Left cardiac atrium (tissue), 4 donors: ENCODE measurements at regions not wholly inside any gene's neighbourhood (a gene's known extent, or its start where the extent isn't known, plus 50 kb on each side); places are given as distances from the start of the nearest gene placed in this dataset.
"Not testable (repeated sequence)": the region's sequence is repeated elsewhere in the genome, so short reads cannot be mapped to it uniquely, and the experiment has no call there.

Experiments
- ATAC-seq, 2 donors: fragments of 200-7000 bp; cut with Tn5 transposase; one replicate each; pipeline ENCODE4 v1.9.1; 2020; ENCODE audit warnings: mild to moderate bottlenecking in 2 of 2, moderate library complexity in 2 of 2
- DNase-seq: peaks from one replicate; pipeline ENCODE4 v3.0.0-alpha.2; 2020
- intact Hi-C, 2 donors: fragments of 100-400 bp; cut with DNase I; formaldehyde crosslinking; loops; one replicate each; pipeline versions ENCODE4 v1.14.1 to v1.15.1; 2022 to 2023
- donor health status: DM: no; HTN: yes; CAD: no.
- donor health status: DM: no; HTN: yes; CAD: no; lungs with severe emphysema.
- donor health status: DM: yes; HTN: yes; CAD: no.
- donor health status: Dilated cardiomyopathy.

DNA sequence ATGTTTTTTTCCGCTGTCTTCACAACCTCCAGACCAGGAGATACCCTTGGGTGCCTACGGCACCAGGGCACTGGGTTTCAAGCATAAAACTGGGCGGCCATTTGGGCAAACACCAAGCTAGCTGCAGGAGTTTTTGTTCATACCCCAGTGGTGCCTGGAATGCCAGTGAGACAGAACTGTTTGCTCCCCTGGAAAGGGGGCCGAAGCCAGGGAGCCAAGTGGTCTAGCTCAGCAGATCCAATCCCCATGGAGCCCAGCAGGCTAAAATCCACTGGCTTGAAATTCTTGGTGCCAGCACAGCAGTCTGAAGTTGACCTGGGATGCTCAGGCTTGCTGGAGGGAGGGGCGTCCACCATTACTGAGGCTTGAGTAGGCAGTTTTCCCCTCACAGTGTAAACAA is 265.3 kb upstream of the ZEB2 start:
- no peak for DNase-seq
- no peak for ATAC-seq
- intact Hi-C loops: no loop called here

DNA sequence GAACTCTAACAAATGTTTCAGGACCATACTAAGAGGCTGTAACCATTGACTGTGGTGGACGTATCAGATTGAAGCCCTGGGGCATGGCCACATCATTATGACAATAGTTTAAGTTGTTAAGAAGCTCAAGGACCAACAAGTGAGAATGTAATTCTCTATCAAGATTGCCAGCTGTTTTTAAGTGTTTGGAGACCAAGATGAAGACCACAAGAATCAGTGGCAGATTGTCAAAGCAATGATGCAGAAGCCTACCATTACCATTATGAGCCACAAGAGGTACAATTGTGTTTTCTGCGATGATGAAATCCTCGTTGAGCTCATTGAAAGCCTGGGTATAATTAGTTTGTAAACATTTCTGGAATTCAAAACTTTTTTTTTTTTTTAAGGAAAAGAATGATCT is 261.1 kb upstream of the ZEB2 start:
- ATAC-seq: no peak
- DNase-seq: no peak
- intact Hi-C loops: no loop called here

- DNase-seq: no peak
- intact Hi-C loops: no loop called here
- no peak for ATAC-seq
Measured at GRCh38 chr2:144776766-144777165, 256.8 kb upstream of the ZEB2 start.

GRCh38 chr2:144774809-144775208 is 254.9 kb upstream of the ZEB2 start:
- intact Hi-C loops: no loop called here
- DNase-seq (no peak), ATAC-seq (no peak)

DNA sequence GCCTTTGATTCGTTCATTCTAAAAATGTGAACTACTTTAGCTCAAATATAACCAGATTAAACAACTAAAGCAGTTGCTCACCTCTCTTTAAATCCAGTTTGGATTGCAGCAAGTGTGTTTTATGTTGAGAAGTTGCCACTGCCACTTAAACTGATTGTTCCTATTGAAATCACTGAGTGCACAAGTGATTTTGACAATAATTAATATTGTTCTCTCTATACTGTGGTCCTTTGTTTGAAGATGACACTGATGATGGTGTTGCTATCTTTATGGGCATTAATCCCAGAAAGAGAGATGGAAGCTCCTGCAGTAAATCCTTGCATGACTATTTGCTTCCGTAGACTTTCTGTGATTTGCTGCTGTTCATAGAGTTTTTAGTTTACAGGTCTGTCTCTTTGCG is 251.4 kb upstream of the ZEB2 start:
- intact Hi-C loops: no loop called here
- ATAC-seq (no peak), DNase-seq (no peak)

DNA sequence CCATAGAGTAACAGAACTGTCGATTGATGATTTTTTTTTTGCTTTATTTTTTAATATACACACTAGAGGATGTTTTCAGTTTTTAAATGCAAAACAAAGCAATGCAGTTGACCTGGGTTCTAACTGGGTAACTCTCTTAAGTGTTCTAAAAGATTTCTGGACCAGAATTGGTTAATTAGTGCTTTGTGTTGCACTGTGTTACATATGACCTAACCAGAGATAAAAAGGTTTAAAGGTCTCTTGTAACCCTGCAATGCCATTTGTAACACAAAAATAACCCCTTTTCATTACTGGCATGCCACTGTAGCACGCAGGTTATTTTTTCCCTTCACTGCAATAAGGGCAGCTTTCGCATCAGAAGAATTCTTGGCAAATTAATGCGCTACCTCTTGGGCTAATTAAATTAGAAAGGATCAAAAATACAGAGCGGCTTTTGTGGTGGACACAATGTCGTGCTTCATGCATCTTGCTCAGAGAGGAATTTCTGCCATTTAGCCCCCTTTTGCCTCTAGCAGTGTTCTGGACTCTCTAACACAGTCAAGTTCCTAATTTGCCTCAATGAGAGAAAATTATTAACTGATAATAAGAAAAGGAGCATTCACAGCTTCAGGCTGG is 250.8 kb upstream of the ZEB2 start:
- intact Hi-C loops: no loop called here
- no peak for ATAC-seq
- no peak for DNase-seq

GRCh38 chr2:144760939-144761338 is 241.0 kb upstream of the ZEB2 start:
- DNase-seq, intact Hi-C loops, ATAC-seq: not testable (repeated sequence)

GRCh38 chr2:144759746-144760145 is 239.8 kb upstream of the ZEB2 start:
- ATAC-seq (no peak), DNase-seq (no peak)
- intact Hi-C loops: no loop called here

DNA sequence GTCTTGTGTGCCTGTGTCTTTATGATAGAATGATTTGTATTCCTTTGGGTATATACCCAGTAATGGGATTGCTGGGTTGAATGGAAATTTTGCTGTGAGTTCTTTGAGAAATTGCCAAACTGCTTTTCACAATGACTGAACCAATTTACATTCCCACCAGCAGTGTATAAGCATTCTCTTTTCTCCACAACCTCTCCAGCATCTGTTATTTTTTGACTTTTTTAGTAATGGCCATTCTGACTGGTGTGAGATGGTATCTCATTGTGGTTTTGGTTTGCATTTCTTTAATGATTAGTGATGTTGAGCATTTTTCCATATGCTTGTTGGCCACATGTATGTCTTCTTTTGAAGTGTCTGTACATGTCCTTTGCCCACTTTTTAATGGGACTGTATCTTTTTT is 238.3 kb upstream of the ZEB2 start:
- ATAC-seq, DNase-seq, intact Hi-C loops: not testable (repeated sequence)

- DNase-seq (no peak), ATAC-seq (no peak)
- intact Hi-C loops: no loop called here
Measured at GRCh38 chr2:144753416-144753815, 233.5 kb upstream of the ZEB2 start.

- intact Hi-C loops: no loop called here
- no peak for ATAC-seq
- DNase-seq: no peak
Measured at GRCh38 chr2:144751142-144751905, 231.4 kb upstream of the ZEB2 start.

DNA sequence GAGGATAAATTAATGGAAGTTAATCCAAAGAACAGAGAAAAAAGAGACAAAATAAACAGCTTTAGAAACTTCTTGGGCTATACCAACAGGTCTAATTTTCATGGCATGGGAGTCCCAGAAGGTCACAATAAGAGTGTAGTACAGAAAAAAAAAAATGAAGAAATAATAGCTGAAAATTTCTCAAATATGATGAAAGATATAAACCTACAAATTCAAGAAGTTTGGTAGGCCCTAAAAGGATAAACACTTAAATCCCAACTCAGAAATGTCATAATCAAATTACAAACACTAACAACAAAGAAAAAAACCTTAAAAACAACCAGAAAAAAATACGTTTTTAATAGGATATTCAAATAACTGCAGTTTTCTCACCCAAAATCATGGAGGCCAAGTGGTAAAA is 229.3 kb upstream of the ZEB2 start:
- DNase-seq (no peak), ATAC-seq (no peak)
- intact Hi-C loops: no loop called here

DNA sequence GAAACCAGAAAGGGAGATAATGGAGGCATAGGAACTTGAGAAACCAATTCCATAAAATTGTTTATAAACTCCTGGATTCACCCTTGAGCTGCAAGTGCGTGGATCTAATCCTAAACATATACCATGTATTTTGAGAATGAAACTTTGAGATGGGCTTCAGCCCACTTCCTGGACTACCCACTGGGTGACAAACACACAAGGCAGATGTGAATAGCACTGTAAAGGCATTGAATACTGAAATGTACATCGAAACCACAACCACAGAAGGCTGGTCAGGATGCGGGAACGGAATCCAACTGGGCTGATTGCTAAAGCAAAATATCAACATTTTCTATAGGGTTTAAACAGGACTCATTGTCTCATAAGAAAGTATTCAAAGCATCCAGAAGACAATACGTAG is 228.5 kb upstream of the ZEB2 start:
- intact Hi-C loops: no loop called here

DNA sequence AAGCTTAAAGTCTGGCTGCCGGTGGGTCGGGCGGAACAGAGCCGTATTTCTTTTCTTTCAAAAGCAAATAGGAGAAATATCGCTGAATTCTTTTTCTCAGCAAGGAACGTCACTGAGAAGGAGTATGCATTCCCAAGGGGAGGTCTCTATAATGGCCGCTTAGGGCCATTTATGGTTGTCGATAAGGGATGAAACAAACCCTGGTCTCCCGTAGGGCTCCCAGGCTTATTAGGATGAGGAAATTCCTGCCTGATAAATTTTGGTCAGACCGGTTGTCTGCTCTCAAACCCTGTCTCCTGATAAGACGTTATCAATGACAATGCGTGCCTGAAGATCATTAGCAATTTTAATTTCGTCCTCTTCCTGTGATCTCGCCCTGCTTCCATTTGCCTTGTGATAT is 227.7 kb upstream of the ZEB2 start:
- intact Hi-C loops: no loop called here
- ATAC-seq (no peak), DNase-seq (no peak)

More for the DNA sequence above, 228.5 kb upstream of the ZEB2 start:
- DNase-seq: no peak
- no peak for ATAC-seq

DNA sequence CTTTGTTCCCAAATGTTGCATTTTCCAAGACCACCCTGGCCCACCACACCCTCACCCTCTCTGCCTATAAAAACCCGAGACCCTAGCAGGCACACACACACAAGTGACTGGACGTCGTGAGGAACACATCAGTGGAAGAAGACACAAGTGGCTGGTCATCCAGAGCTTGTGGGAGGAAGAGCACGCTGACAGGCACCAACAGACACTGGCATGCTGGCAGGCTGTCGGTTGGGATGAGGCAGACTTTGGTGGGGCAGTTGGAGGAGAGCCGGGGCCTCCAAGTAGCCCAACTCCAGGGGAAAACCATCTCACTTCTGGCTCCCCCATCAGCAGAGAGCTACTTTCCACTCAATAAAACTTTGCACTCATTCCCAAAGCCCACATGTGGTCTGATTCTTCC is 225.5 kb upstream of the ZEB2 start:
- DNase-seq (no peak), ATAC-seq (no peak)
- intact Hi-C loops: no loop called here

DNA sequence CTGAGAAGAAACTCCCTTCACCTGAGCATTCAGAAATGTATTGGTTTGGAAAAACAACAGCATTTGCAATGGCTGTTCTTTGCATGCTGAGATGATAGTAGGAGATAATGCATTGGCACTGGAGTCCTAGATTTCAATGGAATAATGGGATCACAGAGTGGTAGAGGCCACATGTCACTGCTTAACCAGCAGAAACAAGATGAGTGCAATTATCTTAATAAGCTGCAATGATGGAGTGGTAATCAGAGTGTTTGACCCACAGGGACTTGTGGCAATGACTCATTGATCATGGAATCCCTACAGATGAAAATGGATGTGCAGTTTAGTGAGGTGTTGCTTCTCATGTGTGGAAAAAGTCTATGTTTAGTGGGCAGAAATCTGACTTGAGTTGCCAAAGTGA is 218.8 kb upstream of the ZEB2 start:
- ATAC-seq: no peak
- no peak for DNase-seq
- intact Hi-C loops: no loop called here

DNA sequence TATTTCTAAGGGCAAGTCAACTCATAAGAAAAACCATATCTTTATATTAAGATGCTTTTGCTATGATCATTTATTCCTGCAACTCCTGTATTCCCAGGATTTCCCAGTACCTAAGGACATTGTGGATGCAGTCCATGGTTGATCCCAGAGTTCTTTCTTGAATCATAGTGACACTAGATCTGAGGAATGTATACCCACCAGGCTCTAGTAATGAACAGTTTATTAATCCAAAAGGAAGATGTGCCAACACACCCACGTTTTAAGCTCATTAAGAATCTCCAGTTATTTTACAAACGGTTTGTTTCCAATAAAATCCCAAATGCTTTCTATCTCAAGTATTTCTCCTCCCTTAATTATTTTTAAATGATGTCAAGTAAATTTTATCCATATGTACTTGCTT is 210.8 kb upstream of the ZEB2 start:
- ATAC-seq: no peak
- intact Hi-C loops: no loop called here

DNA sequence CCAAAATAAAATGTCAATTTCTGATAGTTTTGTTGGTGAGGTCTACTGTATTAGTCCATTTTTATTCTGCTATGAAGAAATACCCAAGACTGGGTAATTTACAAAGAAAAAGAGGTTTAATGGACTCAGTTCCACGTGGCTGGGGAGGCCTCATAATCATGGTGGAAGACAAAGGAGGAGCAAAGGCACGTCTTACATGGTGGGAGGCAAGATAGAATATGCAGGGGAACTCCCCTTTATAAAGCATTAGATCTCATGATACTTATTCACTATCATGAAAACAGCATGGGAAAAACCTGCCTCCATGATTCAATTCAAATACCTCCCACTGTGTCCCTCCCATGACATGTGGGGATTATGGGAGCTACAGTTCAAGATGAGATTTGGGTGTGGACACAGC is 204.5 kb upstream of the ZEB2 start:
- ATAC-seq, DNase-seq, intact Hi-C loops: not testable (repeated sequence)

More for the DNA sequence above, 210.8 kb upstream of the ZEB2 start:
- no peak for DNase-seq

- DNase-seq: no peak
- intact Hi-C loops: no loop called here
- ATAC-seq: no peak
Measured at GRCh38 chr2:144718376-144718775, 198.5 kb upstream of the ZEB2 start.

DNA sequence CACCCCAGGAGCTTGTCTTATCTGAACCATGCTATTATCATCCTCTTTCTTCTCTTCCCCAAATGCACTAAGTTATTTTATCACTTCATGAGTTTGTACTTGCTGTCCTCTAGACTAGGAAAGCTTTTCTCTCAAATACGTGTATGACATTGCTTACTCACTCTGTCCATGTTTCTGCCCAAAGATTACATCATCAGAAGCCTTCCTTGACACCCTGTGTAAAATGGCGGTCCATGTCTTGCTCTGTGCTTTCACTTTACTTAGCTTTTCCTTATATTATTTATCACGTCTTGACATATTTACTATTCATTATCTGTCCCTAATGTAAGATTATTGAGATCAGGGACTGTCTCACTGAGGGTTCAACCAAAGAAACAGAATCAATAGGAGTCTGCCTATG is 196.1 kb upstream of the ZEB2 start:
- intact Hi-C loops: no loop called here
- DNase-seq (no peak), ATAC-seq (no peak)

GRCh38 chr2:144713410-144713809 is 193.5 kb upstream of the ZEB2 start:
- ATAC-seq (no peak), DNase-seq (no peak)
- intact Hi-C loops: no loop called here
